ENCODE measurements at regions not wholly inside any gene's neighbourhood (a gene's known extent, or its start where the extent isn't known, plus 50 kb on each side); places are given as distances from the start of the nearest gene placed in this dataset.

- no peak for DNase-seq (ENCODE audit: low read depth in 2 of 2)
Observed at GRCh38 chr15:94606286-94606685, 374.9 kb downstream of the MCTP2 start.

GRCh38 chr15:94607176-94607654 lies 375.9 kb downstream of the MCTP2 start:
- DNase-seq (ENCODE audit: low read depth in 2 of 2), result no peak

GRCh38 chr15:94610069-94610468 lies 378.7 kb downstream of the MCTP2 start:
- DNase-seq (ENCODE audit: low read depth in 2 of 2), result no peak

GRCh38 chr15:94610485-94610884 lies 379.1 kb downstream of the MCTP2 start:
- no peak for DNase-seq (ENCODE audit: low read depth in 2 of 2)

- DNase-seq (ENCODE audit: low read depth in 2 of 2), result no peak
Observed at GRCh38 chr15:94611656-94612055, 380.3 kb downstream of the MCTP2 start.

GRCh38 chr15:94615688-94616087 lies 384.3 kb downstream of the MCTP2 start:
- no peak for DNase-seq (ENCODE audit: low read depth in 2 of 2)

- no peak for DNase-seq (ENCODE audit: low read depth in 2 of 2)
Observed at GRCh38 chr15:94620632-94621031, 389.3 kb downstream of the MCTP2 start.

- DNase-seq (ENCODE audit: low read depth in 2 of 2), result no peak
Observed at GRCh38 chr15:94621736-94622135, 390.4 kb downstream of the MCTP2 start.

- DNase-seq (ENCODE audit: low read depth in 2 of 2), result no peak
Observed at GRCh38 chr15:94626949-94627348, 395.6 kb downstream of the MCTP2 start.

- DNase-seq (ENCODE audit: low read depth in 2 of 2), result no peak
Observed at GRCh38 chr15:94631608-94632007, 400.2 kb downstream of the MCTP2 start.

- DNase-seq (ENCODE audit: low read depth in 2 of 2), result no peak
Observed at GRCh38 chr15:94638183-94638582, 406.8 kb downstream of the MCTP2 start.

- no peak for DNase-seq (ENCODE audit: low read depth in 2 of 2)
Observed at GRCh38 chr15:94639701-94640100, 408.3 kb downstream of the MCTP2 start.

- no peak for DNase-seq (ENCODE audit: low read depth in 2 of 2)
Observed at GRCh38 chr15:94644433-94644832, 413.1 kb downstream of the MCTP2 start.

GRCh38 chr15:94653071-94653470 lies 421.7 kb downstream of the MCTP2 start:
- DNase-seq (ENCODE audit: low read depth in 2 of 2), result no peak

GRCh38 chr15:94655249-94655880 lies 424.0 kb downstream of the MCTP2 start:
- DNase-seq (ENCODE audit: low read depth in 2 of 2), result no peak

- no peak for DNase-seq (ENCODE audit: low read depth in 2 of 2)
Observed at GRCh38 chr15:94665676-94666441, 434.5 kb downstream of the MCTP2 start.

GRCh38 chr15:94666553-94666952 lies 435.2 kb downstream of the MCTP2 start:
- DNase-seq (ENCODE audit: low read depth in 2 of 2), result no peak

- DNase-seq (ENCODE audit: low read depth in 2 of 2), result no peak
Observed at GRCh38 chr15:94667109-94667508, 435.7 kb downstream of the MCTP2 start.

- no peak for DNase-seq (ENCODE audit: low read depth in 2 of 2)
Observed at GRCh38 chr15:94670438-94671034, 439.2 kb downstream of the MCTP2 start.

- DNase-seq (ENCODE audit: low read depth in 2 of 2), result no peak
Observed at GRCh38 chr15:94671858-94672532, 440.6 kb downstream of the MCTP2 start.

- DNase-seq (ENCODE audit: low read depth in 2 of 2), result no peak
Observed at GRCh38 chr15:94673801-94674200, 442.4 kb downstream of the MCTP2 start.

- DNase-seq (ENCODE audit: low read depth in 2 of 2), result no peak
Observed at GRCh38 chr15:94674296-94674695, 442.9 kb downstream of the MCTP2 start.
